ENCODE measurements at regions not wholly inside any gene's neighbourhood (a gene's known extent, or its start where the extent isn't known, plus 50 kb on each side); places are given as distances from the start of the nearest gene placed in this dataset.
A peak's percentile ranks its signal among the peaks of the same experiment; 100 is the strongest.

GRCh38 chr7:20508109-20508508 is 107.4 kb upstream of the ABCB5 start:
- 65 to 85% (median 71%) methylated on average over 4 of the region's 4 CpGs for WGBS, 4 donors
- DNase-seq: peak in 2 of 7 donors; percentile 12 to 25
- Histone ChIP-seq H3K27ac (no peak overlapping the region), H3K4me1 (replicated peaks in 1 of 2) (no peaks in the 10 kb centered on the region), H3K27me3 (no peaks in the 10 kb centered on the region), H3K9me3 (replicated peaks in 1 of 3) (no peaks in the 10 kb centered on the region), H3K4me3 (no peak overlapping the region), H3K36me3 (replicated peaks in 1 of 2) (no peaks in the 10 kb centered on the region)
- intact Hi-C loops (cut with DNase I): loop anchor here in 1 of 2 donors (10.0 kb wide), 1 partner anchor 63 kb away; no protein-coding TSS in a partner anchor
- TF ChIP-seq POLR2A (IDR thresholded peaks at IDR 0.05): no peak
- no peak for TF ChIP-seq CTCF (IDR thresholded peaks at IDR 0.05)

GRCh38 chr7:20509892-20510572 is 105.4 kb upstream of the ABCB5 start:
- Histone ChIP-seq H3K4me3 (no peak overlapping the region), H3K9me3 (replicated peaks in 1 of 3) (no peaks in the 10 kb centered on the region), H3K36me3 (replicated peaks in 1 of 2) (no peaks in the 10 kb centered on the region), H3K4me1 (replicated peaks in 1 of 2) (peaks cover 0 to 9% of the 10 kb centered on the region in 2 donors), H3K27me3 (no peaks in the 10 kb centered on the region), H3K27ac (no peak overlapping the region)
- 64 to 85% (median 82%) methylated on average over 4 of the region's 4 CpGs for WGBS, 4 donors
- DNase-seq: no peak
- intact Hi-C loops (cut with DNase I): loop anchor here in 1 of 2 donors (10.0 kb wide), 1 partner anchor 65 kb away; no protein-coding TSS in a partner anchor
- TF ChIP-seq POLR2A (IDR thresholded peaks at IDR 0.05): no peak
- no peak for TF ChIP-seq CTCF (IDR thresholded peaks at IDR 0.05)

GRCh38 chr7:20510573-20510900 is 104.9 kb upstream of the ABCB5 start:
- intact Hi-C loops (cut with DNase I): no loop called here
- H3K27me3 ChIP-seq: no peaks in the 10 kb centered on the region
- WGBS, 4 donors: 73 to 85% (median 78%) methylated on average over 3 of the region's 3 CpGs

GRCh38 chr7:20513341-20513740 is 102.1 kb upstream of the ABCB5 start:
- intact Hi-C loops (cut with DNase I): no loop called here
- Histone ChIP-seq H3K36me3 (replicated peaks in 1 of 2) (no peaks in the 10 kb centered on the region), H3K4me1 (replicated peaks in 1 of 2) (peaks cover 0 to 9% of the 10 kb centered on the region in 2 donors), H3K4me3 (no peak overlapping the region), H3K27me3 (no peaks in the 10 kb centered on the region), H3K27ac (no peak overlapping the region), H3K9me3 (replicated peaks in 1 of 3) (no peaks in the 10 kb centered on the region)
- DNase-seq: no peak
- 77 to 89% (median 83%) methylated on average over 2 of the region's 2 CpGs for WGBS, 4 donors
- TF ChIP-seq POLR2A (IDR thresholded peaks at IDR 0.05): no peak
- TF ChIP-seq CTCF (IDR thresholded peaks at IDR 0.05): no peak

More at GRCh38 chr7:20510573-20510900, 104.9 kb upstream of the ABCB5 start:
- TF ChIP-seq POLR2A (IDR thresholded peaks at IDR 0.05) (no peak), CTCF (IDR thresholded peaks at IDR 0.05) (no peak)
- Histone ChIP-seq H3K27ac (no peak overlapping the region), H3K4me1 (replicated peaks in 1 of 2) (peaks cover 0 to 9% of the 10 kb centered on the region in 2 donors), H3K4me3 (no peak overlapping the region), H3K9me3 (replicated peaks in 1 of 3) (no peaks in the 10 kb centered on the region), H3K36me3 (replicated peaks in 1 of 2) (no peaks in the 10 kb centered on the region)
- DNase-seq: no peak

Data from adrenal gland (tissue), 9 donors.